ENCODE measurements at regions not wholly inside any gene's neighbourhood (a gene's known extent, or its start where the extent isn't known, plus 50 kb on each side); places are given as distances from the start of the nearest gene placed in this dataset.

- no peak for DNase-seq
Measured at GRCh38 chr5:26669523-26669922, 368.9 kb downstream of the CDH9 start.

- no peak for DNase-seq
Measured at GRCh38 chr5:26669031-26669430, 369.4 kb downstream of the CDH9 start.

- no peak for DNase-seq
Measured at GRCh38 chr5:26666371-26666770, 372.0 kb downstream of the CDH9 start.

GRCh38 chr5:26663500-26663899 lies 374.9 kb downstream of the CDH9 start:
- no peak for DNase-seq

GRCh38 chr5:26662806-26663360 lies 375.5 kb downstream of the CDH9 start:
- no peak for DNase-seq

- no peak for DNase-seq
Measured at GRCh38 chr5:26660116-26660515, 378.3 kb downstream of the CDH9 start.

- DNase-seq, result no peak
Measured at GRCh38 chr5:26649000-26649399, 389.4 kb downstream of the CDH9 start.

GRCh38 chr5:26647781-26648180 lies 390.6 kb downstream of the CDH9 start:
- DNase-seq, result no peak

- DNase-seq, result no peak
Measured at GRCh38 chr5:26645659-26646058, 392.7 kb downstream of the CDH9 start.

- no peak for DNase-seq
Measured at GRCh38 chr5:26641492-26641891, 396.9 kb downstream of the CDH9 start.

GRCh38 chr5:26625099-26625498 lies 413.3 kb downstream of the CDH9 start:
- DNase-seq, result no peak

GRCh38 chr5:26622947-26623346 lies 415.4 kb downstream of the CDH9 start:
- no peak for DNase-seq

GRCh38 chr5:26610577-26610976 lies 427.8 kb downstream of the CDH9 start:
- no peak for DNase-seq

GRCh38 chr5:26601563-26601962 lies 436.8 kb downstream of the CDH9 start:
- no peak for DNase-seq

- DNase-seq, result no peak
Measured at GRCh38 chr5:26582350-26583045, 455.9 kb downstream of the CDH9 start.

- no peak for DNase-seq
Measured at GRCh38 chr5:26579712-26580111, 458.7 kb downstream of the CDH9 start.

GRCh38 chr5:26578002-26578401 lies 460.4 kb downstream of the CDH9 start:
- DNase-seq, result no peak

- DNase-seq, result no peak
Measured at GRCh38 chr5:26572480-26572879, 465.9 kb downstream of the CDH9 start.

- DNase-seq, result no peak
Measured at GRCh38 chr5:26569929-26570258, 468.5 kb downstream of the CDH9 start.

GRCh38 chr5:26569241-26569928 lies 469.0 kb downstream of the CDH9 start:
- DNase-seq, result no peak

GRCh38 chr5:26568316-26568715 lies 470.1 kb downstream of the CDH9 start:
- no peak for DNase-seq

- no peak for DNase-seq
Measured at GRCh38 chr5:26563979-26564378, 474.4 kb downstream of the CDH9 start.

- no peak for DNase-seq
Measured at GRCh38 chr5:26553079-26553478, 485.3 kb downstream of the CDH9 start.

- DNase-seq, result no peak
Measured at GRCh38 chr5:26543987-26544386, 494.4 kb downstream of the CDH9 start.

GRCh38 chr5:26538226-26538625 lies 500.2 kb downstream of the CDH9 start:
- DNase-seq, result no peak

Measured in fibroblast of skin of right quadriceps (primary cell).